NCI-H446 (cell line): ENCODE measurements at regions not wholly inside any gene's neighbourhood (a gene's known extent, or its start where the extent isn't known, plus 50 kb on each side); places are given as distances from the start of the nearest gene placed in this dataset.

Experiments
- DNase-seq, 2 experiments: peaks; one replicate each; lab custom pipeline; 2025; lab: John Stamatoyannopoulos, UW

GRCh38 chr6:1257778-1258177, 54.1 kb upstream of the FOXQ1 start:
- DNase-seq = no peak

- no peak for DNase-seq
Observed at GRCh38 chr6:1256435-1257008, 55.4 kb upstream of the FOXQ1 start.

GRCh38 chr6:1255636-1256365, 56.1 kb upstream of the FOXQ1 start:
- no peak for DNase-seq

GRCh38 chr6:1254326-1254725, 57.6 kb upstream of the FOXQ1 start:
- no peak for DNase-seq

- DNase-seq = no peak
Observed at GRCh38 chr6:1253816-1254215, 58.1 kb upstream of the FOXQ1 start.

- no peak for DNase-seq
Observed at GRCh38 chr6:1251198-1252155, 60.4 kb upstream of the FOXQ1 start.

- DNase-seq = no peak
Observed at GRCh38 chr6:1250489-1251197, 61.3 kb upstream of the FOXQ1 start.

GRCh38 chr6:1247894-1248293, 64.0 kb upstream of the FOXQ1 start:
- DNase-seq = no peak

- no peak for DNase-seq
Observed at GRCh38 chr6:1247056-1247455, 64.8 kb upstream of the FOXQ1 start.

GRCh38 chr6:1244941-1245340, 67.0 kb upstream of the FOXQ1 start:
- no peak for DNase-seq

GRCh38 chr6:1244278-1244677, 67.6 kb upstream of the FOXQ1 start:
- DNase-seq = no peak

GRCh38 chr6:1242446-1242845, 69.5 kb upstream of the FOXQ1 start:
- DNase-seq = no peak

- no peak for DNase-seq
Observed at GRCh38 chr6:1242021-1242420, 69.9 kb upstream of the FOXQ1 start.

- no peak for DNase-seq
Observed at GRCh38 chr6:1240766-1241318, 71.1 kb upstream of the FOXQ1 start.

- DNase-seq = no peak
Observed at GRCh38 chr6:1239805-1240204, 72.1 kb upstream of the FOXQ1 start.

- DNase-seq = no peak
Observed at GRCh38 chr6:1238040-1238439, 73.9 kb upstream of the FOXQ1 start.

GRCh38 chr6:1237636-1238035, 74.3 kb upstream of the FOXQ1 start:
- DNase-seq = no peak

GRCh38 chr6:1235825-1236224, 76.1 kb upstream of the FOXQ1 start:
- no peak for DNase-seq

GRCh38 chr6:1233924-1234323, 78.0 kb upstream of the FOXQ1 start:
- no peak for DNase-seq

- no peak for DNase-seq
Observed at GRCh38 chr6:1232578-1232977, 79.3 kb upstream of the FOXQ1 start.

- no peak for DNase-seq
Observed at GRCh38 chr6:1231941-1232340, 80.0 kb upstream of the FOXQ1 start.
